Glomerular visceral epithelial cell (primary cell): ENCODE measurements at regions not wholly inside any gene's neighbourhood (a gene's known extent, or its start where the extent isn't known, plus 50 kb on each side); places are given as distances from the start of the nearest gene placed in this dataset.

ENCODE experiments used
- DNase-seq: peaks from one replicate; pipeline ENCODE4 v3.0.0-alpha.2; 2016; ENCODE audit errors: extremely low spot score

DNA sequence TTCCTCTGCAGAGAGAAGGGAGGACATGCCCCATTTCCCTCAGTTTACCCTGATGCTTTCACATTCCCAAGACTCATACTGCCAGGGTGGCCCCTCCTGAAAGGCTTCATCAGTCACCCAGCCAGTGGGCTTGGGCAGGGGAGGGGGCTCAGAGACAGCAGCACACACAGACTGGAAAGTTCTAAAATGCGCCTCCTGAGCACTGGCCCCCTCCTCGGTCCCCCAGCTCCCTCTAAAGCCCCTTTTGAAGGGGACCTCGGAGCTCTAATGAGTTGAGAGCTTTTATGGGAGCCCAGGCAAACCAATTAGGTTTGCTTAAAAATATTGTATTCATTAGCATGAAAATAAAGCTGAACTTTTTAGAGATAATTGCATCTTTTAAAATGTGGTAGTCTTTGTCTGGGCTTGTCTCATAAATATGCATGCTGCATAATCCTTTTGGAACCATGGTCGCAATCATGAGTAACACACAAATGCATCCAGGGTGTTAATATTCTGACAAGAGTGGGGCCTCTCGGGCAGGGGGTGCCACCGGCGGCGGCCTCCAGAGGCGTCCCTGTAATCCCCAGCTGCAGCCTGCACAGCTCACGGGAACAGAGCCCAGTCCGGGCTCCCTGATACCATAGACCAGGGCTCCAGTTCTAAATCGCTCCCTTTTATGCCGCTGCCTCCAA lies 78.5 kb downstream of the RPLP1 start:
- no peak for DNase-seq

- DNase-seq, result no peak
Measured at GRCh38 chr15:69531665-69532027, 79.0 kb downstream of the RPLP1 start.

GRCh38 chr15:69532066-69532465 lies 79.4 kb downstream of the RPLP1 start:
- DNase-seq, result no peak

GRCh38 chr15:69532856-69533255 lies 80.2 kb downstream of the RPLP1 start:
- DNase-seq, result no peak

DNA sequence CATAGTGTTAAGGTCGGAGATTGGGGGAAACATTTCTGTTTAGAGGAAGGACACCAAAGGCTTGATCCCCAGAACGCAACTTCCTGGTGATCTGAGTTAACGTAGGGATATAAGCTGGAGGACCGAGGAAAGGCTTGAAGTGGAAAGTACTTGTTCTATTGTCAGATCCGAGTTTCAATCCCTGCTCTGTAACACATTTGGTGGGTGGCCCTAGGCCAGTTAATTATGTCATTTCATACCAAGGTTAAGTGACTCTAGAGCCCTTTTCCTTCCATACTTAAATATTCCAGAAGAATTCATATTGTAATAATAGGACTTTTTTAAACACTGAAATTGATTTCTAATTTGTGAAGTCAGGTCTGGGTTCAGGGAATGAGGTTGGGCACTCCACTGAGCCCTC lies 80.9 kb downstream of the RPLP1 start:
- no peak for DNase-seq

- peak; percentile 63 for DNase-seq
Measured at GRCh38 chr15:69535101-69535638, 82.6 kb downstream of the RPLP1 start.

- DNase-seq, result no peak
Measured at GRCh38 chr15:69535998-69536397, 83.4 kb downstream of the RPLP1 start.

GRCh38 chr15:69536726-69537512 lies 84.3 kb downstream of the RPLP1 start:
- no peak for DNase-seq

DNA sequence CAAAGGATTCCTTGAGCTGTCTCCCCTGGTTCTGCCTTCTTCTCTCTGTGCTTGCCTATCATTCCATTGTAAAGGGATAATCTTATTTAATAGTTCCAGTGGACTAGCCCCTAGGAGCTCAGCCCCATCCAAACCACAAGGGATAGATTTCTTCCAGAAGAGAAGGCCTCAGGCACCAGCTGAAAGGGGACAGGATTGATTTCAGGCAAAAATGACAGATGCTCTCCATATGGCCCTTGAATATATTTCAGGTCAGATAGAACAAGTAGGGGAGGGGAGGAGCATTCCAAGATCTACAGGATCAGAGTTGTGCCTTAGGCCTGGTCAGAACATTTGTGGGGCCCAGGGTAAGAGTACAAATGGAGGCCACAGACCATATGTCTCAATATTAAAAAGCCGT lies 85.3 kb downstream of the RPLP1 start:
- DNase-seq, result no peak

DNA sequence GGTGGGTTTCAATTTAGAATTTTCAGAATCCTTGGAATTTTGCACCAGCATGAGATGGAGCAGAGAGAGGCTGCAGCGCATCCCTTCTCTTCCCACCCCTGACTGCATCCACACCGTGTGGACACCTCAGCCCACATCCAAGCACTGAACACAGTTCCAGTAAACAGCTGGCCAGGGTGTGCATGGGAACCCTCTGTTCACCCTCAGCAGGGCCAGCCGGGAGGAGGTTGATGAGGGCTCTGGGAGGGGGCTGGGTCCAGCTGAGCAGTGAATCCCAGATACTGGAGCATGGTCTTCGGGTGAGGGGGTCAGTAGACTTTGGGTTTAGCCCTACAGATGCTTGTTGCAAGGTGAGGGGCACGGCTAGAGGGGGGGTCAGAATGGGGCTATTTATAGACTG lies 85.8 kb downstream of the RPLP1 start:
- DNase-seq, result no peak

DNA sequence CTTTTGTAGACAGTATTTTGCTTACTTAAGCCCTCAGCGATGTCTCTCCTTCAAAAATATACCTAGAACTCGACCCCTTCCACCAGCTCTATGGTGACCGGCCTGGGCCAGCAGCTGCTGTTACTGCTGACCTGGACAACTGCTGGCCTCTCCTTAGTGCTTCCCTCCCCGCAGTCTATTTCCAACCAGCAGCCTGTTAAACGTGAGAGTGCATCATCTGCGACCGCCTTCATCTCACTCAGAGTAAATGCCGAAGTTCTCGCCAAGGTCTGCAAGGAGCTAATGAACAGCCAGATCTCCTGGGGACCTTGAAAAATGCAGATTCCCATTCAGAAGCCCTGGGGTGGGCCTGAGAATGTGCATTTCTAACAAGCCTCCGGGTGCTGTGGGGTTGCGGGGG lies 86.7 kb downstream of the RPLP1 start:
- DNase-seq, result no peak

GRCh38 chr15:69540622-69541021 lies 88.0 kb downstream of the RPLP1 start:
- DNase-seq, result no peak

DNA sequence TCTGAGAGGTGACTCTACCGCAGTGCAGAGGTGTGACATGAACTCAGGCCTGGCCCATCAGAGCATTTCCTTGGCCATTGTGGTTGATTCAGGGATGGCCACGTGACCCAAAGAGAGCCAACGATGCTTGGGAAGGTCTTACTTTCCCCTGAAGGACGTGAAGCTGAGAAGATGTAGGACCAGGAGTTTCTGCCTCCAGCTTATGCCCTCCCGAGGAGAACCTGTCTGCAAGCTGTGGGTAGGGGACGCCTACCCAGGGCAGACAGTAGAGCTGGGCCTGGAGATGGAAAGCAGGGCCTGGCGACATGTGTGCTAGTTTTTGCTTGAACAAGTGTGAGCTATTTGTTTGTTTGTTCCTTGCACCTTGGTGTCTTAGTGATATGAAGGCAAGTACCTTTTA lies 89.4 kb downstream of the RPLP1 start:
- no peak for DNase-seq

GRCh38 chr15:69543681-69544364 lies 91.2 kb downstream of the RPLP1 start:
- DNase-seq, result no peak

- DNase-seq, result no peak
Measured at GRCh38 chr15:69544365-69545113, 91.9 kb downstream of the RPLP1 start.

DNA sequence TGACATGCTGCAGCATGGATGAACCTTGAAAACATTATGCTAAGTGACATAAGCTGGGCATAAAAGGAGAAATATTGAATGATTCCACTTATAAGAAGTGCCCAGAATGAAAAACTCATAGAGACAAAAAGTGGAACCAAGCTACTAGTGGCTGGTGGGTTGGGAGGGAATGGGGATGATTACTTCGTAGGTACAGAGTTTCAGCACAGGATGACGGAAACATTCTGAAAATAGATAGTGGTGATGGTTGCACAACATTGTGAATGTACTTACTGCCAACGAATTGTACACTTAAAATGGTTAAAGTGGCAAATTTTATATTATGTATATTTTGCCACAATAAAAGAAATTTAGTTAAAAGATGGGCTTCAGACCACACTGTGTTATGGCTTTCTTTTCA lies 93.6 kb downstream of the RPLP1 start:
- no peak for DNase-seq

DNA sequence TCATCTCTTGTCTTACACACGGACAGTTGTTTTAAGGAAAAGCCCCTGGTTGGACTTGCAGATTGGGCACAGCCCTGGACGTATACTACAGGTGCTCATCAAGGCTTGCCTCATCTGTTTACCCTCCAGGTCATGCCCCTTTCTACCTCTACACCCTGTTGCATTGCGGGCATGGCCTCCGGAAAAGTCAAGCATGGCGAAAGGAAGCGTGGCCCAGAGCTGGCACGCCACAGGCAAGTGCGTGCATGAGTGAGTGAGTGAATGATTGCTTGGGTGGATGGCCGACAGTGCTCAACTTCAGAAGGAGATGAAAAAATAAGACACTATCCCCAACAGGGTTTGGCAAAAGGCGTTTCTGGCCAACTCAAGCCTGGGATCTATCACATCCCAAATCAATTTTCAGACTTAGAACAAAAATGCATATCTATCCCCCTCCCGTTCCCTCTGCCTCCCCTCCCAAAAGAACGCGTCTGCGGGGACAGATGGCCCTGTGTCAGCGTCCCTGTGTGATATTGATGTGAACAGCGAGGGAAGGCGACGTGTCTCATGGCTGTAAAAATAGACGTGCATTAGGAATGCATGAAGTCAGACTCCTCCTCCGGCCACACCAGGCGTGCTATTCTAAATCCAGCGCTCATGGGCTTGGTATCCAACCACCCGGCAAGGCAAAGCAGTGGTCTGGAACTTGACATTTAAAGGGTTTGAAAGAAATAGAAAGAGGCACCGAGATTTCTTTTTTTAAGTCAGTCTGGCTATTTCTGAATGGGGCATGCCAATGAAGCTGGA lies 96.0 kb downstream of the RPLP1 start:
- DNase-seq, result no peak

- DNase-seq, result no peak
Measured at GRCh38 chr15:69551391-69552056, 98.9 kb downstream of the RPLP1 start.

- no peak for DNase-seq
Measured at GRCh38 chr15:69552057-69552815, 99.6 kb downstream of the RPLP1 start.

GRCh38 chr15:69553686-69554085 lies 101.1 kb downstream of the RPLP1 start:
- no peak for DNase-seq
